ENCODE measurements at regions not wholly inside any gene's neighbourhood (a gene's known extent, or its start where the extent isn't known, plus 50 kb on each side); places are given as distances from the start of the nearest gene placed in this dataset.

DNA sequence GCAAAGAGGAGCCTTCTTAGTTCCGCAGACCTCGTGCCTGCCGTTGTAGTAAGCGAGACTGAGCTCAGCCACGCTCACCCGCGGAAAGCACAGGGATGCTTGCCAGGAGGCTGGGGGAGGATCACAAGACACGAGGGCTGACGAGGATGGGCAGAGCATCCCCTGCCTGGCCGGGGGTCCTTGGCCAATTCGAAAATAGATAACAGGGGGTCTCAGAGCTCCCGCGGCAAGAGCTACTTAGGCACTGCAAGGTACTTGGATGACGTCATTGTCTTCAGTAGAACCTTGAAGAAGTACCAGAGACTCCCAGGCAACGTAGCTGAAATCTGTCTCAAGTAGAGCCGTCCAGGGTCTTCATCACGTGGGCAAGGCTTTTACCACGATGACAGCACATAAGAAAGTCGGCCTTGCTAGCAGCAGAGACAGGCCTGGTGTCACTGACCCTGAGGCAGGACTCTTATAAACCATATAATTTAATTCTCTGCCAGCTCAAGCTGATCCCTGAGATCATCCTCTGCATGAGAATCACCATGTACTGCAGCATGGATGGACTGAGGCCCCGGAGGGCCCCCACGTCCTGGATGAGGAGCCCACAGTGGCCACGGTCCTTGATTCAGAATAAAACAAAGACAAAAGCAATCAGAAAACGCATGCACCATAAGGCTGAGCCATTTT is 81.9 kb downstream of the TMEM18 start:
- Histone ChIP-seq H3K79me2 (ENCODE audit: control insufficient read depth, insufficient read depth, low read length) (no peaks in the 10 kb centered on the region), H3K4me2 (ENCODE audit: insufficient read depth, low read length) (no peak overlapping the region), H3K27ac (ENCODE audit: insufficient read depth, low read depth, low read length) (no peak overlapping the region), H3K4me3 (replicated peaks in 1 of 3; ENCODE audit: insufficient read depth in 1 of 3, low read depth in 1 of 3, low read length in 3 of 3) (no peak overlapping the region), H3K9me1 (replicated peaks; ENCODE audit: control insufficient read depth, extremely low read depth, insufficient read depth, low read length) (no peaks in the 10 kb centered on the region), H2AFZ (ENCODE audit: low read depth, low read length) (no peak overlapping the region), H4K20me1 (replicated peaks; ENCODE audit: control insufficient read depth, extremely low read depth, insufficient read depth, low read length) (no peaks in the 10 kb centered on the region), H3K27me3 (ENCODE audit: control insufficient read depth in 2 of 2, insufficient read depth in 2 of 2, low read length in 2 of 2) (no peaks in the 10 kb centered on the region), H3K4me1 (ENCODE audit: control insufficient read depth, extremely low read depth, insufficient read depth, low read length) (no peaks in the 10 kb centered on the region), H3K9ac (replicated peaks; ENCODE audit: extremely low read depth, insufficient read depth, low read length) (no peak overlapping the region), H3K9me3 (replicated peaks; ENCODE audit: control insufficient read depth, insufficient read depth, low read length) (no peaks in the 10 kb centered on the region), H3K36me3 (ENCODE audit: control insufficient read depth in 2 of 2, extremely low read depth in 1 of 2, insufficient read depth in 2 of 2, low read length in 2 of 2) (no peaks in the 10 kb centered on the region)
- intact Hi-C loops (cut with micrococcal nuclease), result no loop called here
- TF ChIP-seq, protein P1, sequence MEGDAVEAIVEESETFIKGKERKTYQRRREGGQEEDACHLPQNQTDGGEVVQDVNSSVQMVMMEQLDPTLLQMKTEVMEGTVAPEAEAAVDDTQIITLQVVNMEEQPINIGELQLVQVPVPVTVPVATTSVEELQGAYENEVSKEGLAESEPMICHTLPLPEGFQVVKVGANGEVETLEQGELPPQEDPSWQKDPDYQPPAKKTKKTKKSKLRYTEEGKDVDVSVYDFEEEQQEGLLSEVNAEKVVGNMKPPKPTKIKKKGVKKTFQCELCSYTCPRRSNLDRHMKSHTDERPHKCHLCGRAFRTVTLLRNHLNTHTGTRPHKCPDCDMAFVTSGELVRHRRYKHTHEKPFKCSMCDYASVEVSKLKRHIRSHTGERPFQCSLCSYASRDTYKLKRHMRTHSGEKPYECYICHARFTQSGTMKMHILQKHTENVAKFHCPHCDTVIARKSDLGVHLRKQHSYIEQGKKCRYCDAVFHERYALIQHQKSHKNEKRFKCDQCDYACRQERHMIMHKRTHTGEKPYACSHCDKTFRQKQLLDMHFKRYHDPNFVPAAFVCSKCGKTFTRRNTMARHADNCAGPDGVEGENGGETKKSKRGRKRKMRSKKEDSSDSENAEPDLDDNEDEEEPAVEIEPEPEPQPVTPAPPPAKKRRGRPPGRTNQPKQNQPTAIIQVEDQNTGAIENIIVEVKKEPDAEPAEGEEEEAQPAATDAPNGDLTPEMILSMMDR (IDR thresholded peaks at IDR 0.05; ENCODE audit: extremely low read depth in 1 of 2, insufficient read depth in 1 of 2, low read depth in 1 of 2, low read length in 2 of 2), result no peak
- TF ChIP-seq FOS (IDR thresholded peaks at IDR 0.05; ENCODE audit: borderline replicate concordance, insufficient read depth, low read length), result no peak
- no peak for TF ChIP-seq EZH2 (IDR thresholded peaks at IDR 0.05; ENCODE audit: borderline replicate concordance, low read depth, low read length, severe bottlenecking)
- TF ChIP-seq, protein P2, sequence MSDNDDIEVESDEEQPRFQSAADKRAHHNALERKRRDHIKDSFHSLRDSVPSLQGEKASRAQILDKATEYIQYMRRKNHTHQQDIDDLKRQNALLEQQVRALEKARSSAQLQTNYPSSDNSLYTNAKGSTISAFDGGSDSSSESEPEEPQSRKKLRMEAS (IDR thresholded peaks at IDR 0.05; ENCODE audit: insufficient read depth, insufficient read length), result no peak
- no peak for TF ChIP-seq JUN (IDR thresholded peaks at IDR 0.05; ENCODE audit: borderline replicate concordance, insufficient read depth, insufficient read length, low read depth)
- no peak for TF ChIP-seq POLR2A (IDR thresholded peaks at IDR 0.05; ENCODE audit: low read depth, low read length)
- no peak for TF ChIP-seq POLR2AphosphoS5 (IDR thresholded peaks at IDR 0.05; ENCODE audit: insufficient read depth, low read depth, low read length)
- DNase-seq (ENCODE audit: low read depth, low spot score) (no peak), FAIRE-seq (no peak)
- ChIA-PET POLR2A (no interaction called here), CTCF (no interaction called here)
- BruUV-seq (replicated peaks), result no TSS peak
- dilution Hi-C loops (cut with MboI; ENCODE audit: extremely low pct_ligation_motif_present, low sequenced_read_pairs), result no loop called here

Data from endothelial cell of umbilical vein (primary cell).